ENCODE measurements at regions not wholly inside any gene's neighbourhood (a gene's known extent, or its start where the extent isn't known, plus 50 kb on each side); places are given as distances from the start of the nearest gene placed in this dataset.

- Mint-ChIP-seq H3K4me1 (peaks cover 3% of the 10 kb centered on the region in 2 experiments; a peak in 3 of 4 replicates), H3K36me3 (ENCODE audit: insufficient read depth in 1 of 3, low read depth in 3 of 3) (peaks cover 5 to 16% (median 8%) of the 10 kb centered on the region in 3 experiments; a peak in 6 of 7 replicates), H3K27me3 (ENCODE audit: low read depth) (no peaks in the 10 kb centered on the region), H3K27ac (no peak overlapping the region), H3K4me3 (no peak overlapping the region), H3K9me3 (peaks cover 12 to 15% of the 10 kb centered on the region in 2 experiments)
- Histone ChIP-seq H4K20me1 (ENCODE audit: control insufficient read depth, insufficient read depth, insufficient read length) (no peaks in the 10 kb centered on the region), H3K4me1 (ENCODE audit: insufficient read depth, low read length) (no peaks in the 10 kb centered on the region), H4K5ac (ENCODE audit: insufficient read length, low read depth, low read length) (no peak overlapping the region), H3K14ac (ENCODE audit: insufficient read depth, low read length) (no peak overlapping the region), H3K23me2 (ENCODE audit: insufficient read length, low read depth, low read length, poor library complexity, severe bottlenecking) (no peaks in the 10 kb centered on the region), H3T11ph (ENCODE audit: low read length) (no peak overlapping the region), H3K27ac (ENCODE audit: insufficient read length, low read depth, low read length) (no peak overlapping the region), H3K79me1 (ENCODE audit: insufficient read depth, low read depth, low read length, poor library complexity, severe bottlenecking) (no peaks in the 10 kb centered on the region), H3K4ac (ENCODE audit: low read depth, low read length) (no peak overlapping the region), H2BK5ac (ENCODE audit: insufficient read length, low read length) (no peak overlapping the region), H2BK120ac (ENCODE audit: low read depth, low read length, poor library complexity, severe bottlenecking) (no peak overlapping the region), H3K79me2 (ENCODE audit: insufficient read depth, low read length) (no peaks in the 10 kb centered on the region), H4K8ac (replicated peaks; ENCODE audit: insufficient read length, low read depth, low read length) (no peak overlapping the region), H3K4me2 (ENCODE audit: insufficient read depth, insufficient read length, low read length) (no peak overlapping the region), H2BK20ac (ENCODE audit: low read depth, low read length, poor library complexity, severe bottlenecking) (no peak overlapping the region), H3K56ac (ENCODE audit: insufficient read length, low read depth, low read length) (no peak overlapping the region), H3K18ac (ENCODE audit: insufficient read length, low read depth, low read length) (no peak overlapping the region), H3K23ac (ENCODE audit: insufficient read length, low read depth, low read length) (no peak overlapping the region), H2BK12ac (ENCODE audit: insufficient read length, low read depth, low read length) (no peak overlapping the region), H4K91ac (ENCODE audit: insufficient read length, low read depth, low read length) (no peak overlapping the region), H3K9ac (ENCODE audit: extremely low read depth, insufficient read length, low read length) (no peak overlapping the region), H2AK5ac (ENCODE audit: insufficient read length, low read length) (no peak overlapping the region), H3K27me3 (ENCODE audit: insufficient read depth, low read length) (no peaks in the 10 kb centered on the region), H3K9me3 (ENCODE audit: control insufficient read depth, low read depth, low read length) (peaks cover 2% of the 10 kb centered on the region), H2AFZ (ENCODE audit: low read length) (no peak overlapping the region), H2BK15ac (ENCODE audit: low read depth, low read length) (no peak overlapping the region)
- no peak for DNase-seq
- TF ChIP-seq CTCF (conservative IDR thresholded peaks at IDR 0.05) = no peak
- no CpG with 5 or more reads among the region's 2 CpGs for WGBS (ENCODE audit: extremely low coverage, insufficient read length, low lambda C conversion rate)
Observed at GRCh38 chr3:31048143-31048542, 153.7 kb upstream of the GADL1 start.
